B cell (primary cell): ENCODE measurements at regions not wholly inside any gene's neighbourhood (a gene's known extent, or its start where the extent isn't known, plus 50 kb on each side); places are given as distances from the start of the nearest gene placed in this dataset.

Source experiments
- ATAC-seq: fragments of 200-7000 bp; cut with Tn5 transposase; one replicate; pipeline ENCODE4 v1.10.0; 2021; ENCODE audit warnings: low read depth, mild to moderate bottlenecking, moderate number of reproducible peaks, moderate library complexity
- CTCF ChIA-PET: fragments of 350-600 bp; sonication (Branson Sonifier 250); formaldehyde crosslinking; loops from one replicate; lab custom pipeline; 2021; ENCODE audit warnings: antibody characterized with exemption, inconsistent platforms; lab: Charles Lee
- POLR2A ChIA-PET: fragments of 350-600 bp; sonication (Branson Sonifier 250); formaldehyde crosslinking; loops from one replicate; lab custom pipeline; 2021; ENCODE audit warnings: antibody characterized with exemption; lab: Charles Lee
- DNase-seq: peaks from one replicate; pipeline ENCODE4 v3.0.0; 2013
- H2AFZ ChIP-seq: 2 replicates; pipeline ENCODE4 v1.6.1; 2012; ENCODE audit warnings: mild to moderate bottlenecking, low read depth, low read length; ENCODE audit not compliant: insufficient read depth, poor library complexity, severe bottlenecking
- H3K27ac ChIP-seq, 2 donors: 1 replicate in 1 of 2; 2 replicates in 1 of 2; pipeline ENCODE4 v1.5.1; 2012 to 2013; ENCODE audit warnings: low read length in 2 of 2, mild to moderate bottlenecking in 2 of 2, moderate library complexity in 1 of 2
- H3K27me3 ChIP-seq, 4 experiments: fragments of 200-600 bp in 1 of 4; sonication (generic) in 1 of 4; replicated peaks in 1 of 4; 1 replicate in 2 of 4; 2 replicates in 2 of 4; pipeline versions ENCODE4 v1.6.1 to v1.7.0; 2013 to 2016; ENCODE audit warnings: low read length in 3 of 4, mild to moderate bottlenecking in 2 of 4, mixed read lengths in 1 of 4, moderate library complexity in 1 of 4; ENCODE audit not compliant: insufficient read depth in 4 of 4, control insufficient read depth in 3 of 4; ENCODE audit errors: control extremely low read depth in 1 of 4
- H3K36me3 ChIP-seq, 2 experiments: replicated peaks in 1 of 2; 1 replicate in 1 of 2; 2 replicates in 1 of 2; pipeline versions ENCODE4 v1.6.1 to v1.7.1; 2013; ENCODE audit warnings: low read length in 1 of 2; ENCODE audit not compliant: insufficient read depth in 2 of 2, control insufficient read depth in 1 of 2; ENCODE audit errors: control extremely low read depth in 1 of 2, extremely low read depth in 1 of 2
- H3K4me1 ChIP-seq, 2 donors: fragments of 200-600 bp in 1 of 2; sonication (generic) in 1 of 2; 1 replicate in 1 of 2; 2 replicates in 1 of 2; pipeline versions ENCODE4 v1.5.1 to v1.6.1; 2013 to 2017; ENCODE audit warnings: low read length in 2 of 2; ENCODE audit not compliant: control insufficient read depth in 2 of 2, insufficient read depth in 2 of 2
- H3K4me2 ChIP-seq: replicated peaks from 2 replicates; pipeline ENCODE3; 2012; ENCODE audit warnings: mild to moderate bottlenecking, low read depth, low read length; ENCODE audit not compliant: poor library complexity, severe bottlenecking
- H3K4me3 ChIP-seq, 5 experiments: fragments of 200-600 bp in 1 of 5; sonication (generic) in 1 of 5; 1 replicate in 3 of 5; 2 replicates in 2 of 5; pipeline versions ENCODE4 v1.5.1 to v1.7.0; 2011 to 2016; ENCODE audit warnings: low read length in 4 of 5, mild to moderate bottlenecking in 4 of 5, low read depth in 2 of 5, control low read depth in 1 of 5, moderate library complexity in 1 of 5; ENCODE audit not compliant: insufficient read depth in 1 of 5; ENCODE audit errors: control extremely low read depth in 1 of 5, extremely low read depth in 1 of 5
- H3K79me2 ChIP-seq: fragments of 200-600 bp; sonication (generic); one replicate; pipeline ENCODE4 v1.6.0; 2016; ENCODE audit warnings: low read length; ENCODE audit not compliant: control insufficient read depth, insufficient read depth
- H3K9ac ChIP-seq: fragments of 200-600 bp; sonication (generic); 2 replicates; pipeline ENCODE4 v1.6.1; 2017; ENCODE audit warnings: mild to moderate bottlenecking, low read length, moderate library complexity
- H3K9me3 ChIP-seq, 3 donors: one replicate each; pipeline versions ENCODE4 v1.6.1 to v1.7.1; 2013; ENCODE audit warnings: low read length in 2 of 3; ENCODE audit not compliant: control insufficient read depth in 2 of 3, insufficient read depth in 1 of 3; ENCODE audit errors: control extremely low read depth in 1 of 3
- H4K20me1 ChIP-seq: 2 replicates; pipeline ENCODE4 v1.6.0; 2012; ENCODE audit warnings: mild to moderate bottlenecking, low read length; ENCODE audit not compliant: insufficient read depth, control insufficient read depth, poor library complexity, severe bottlenecking
- H3K27ac Mint-ChIP-seq: one replicate; pipeline ENCODE4 v1.8.0; 2021; ENCODE audit warnings: mixed read lengths
- H3K27me3 Mint-ChIP-seq: one replicate; pipeline ENCODE4 v1.8.0; 2021; ENCODE audit warnings: mixed read lengths
- H3K4me1 Mint-ChIP-seq: one replicate; pipeline ENCODE4 v1.8.0; 2021; ENCODE audit warnings: mixed read lengths
- H3K4me3 Mint-ChIP-seq: one replicate; pipeline ENCODE4 v1.8.0; 2021; ENCODE audit warnings: mixed read lengths
- H3K9me3 Mint-ChIP-seq: one replicate; pipeline ENCODE4 v1.8.0; 2022; ENCODE audit warnings: mixed read lengths; ENCODE audit not compliant: insufficient read depth
- CTCF ChIP-seq: fragments of 200-600 bp; IDR thresholded peaks from one replicate; pipeline ENCODE4 v1.8.0; 2022; ENCODE audit warnings: antibody characterized with exemption, mild to moderate bottlenecking
- EZH2 ChIP-seq: IDR thresholded peaks from 2 replicates; pipeline ENCODE4 v1.6.1; 2012; ENCODE audit warnings: borderline replicate concordance, low read depth, mild to moderate bottlenecking, moderate library complexity, low read length; ENCODE audit not compliant: insufficient read depth, poor library complexity, severe bottlenecking
- WGBS: methylation state at CpG from one replicate; pipeline ENCODE4 v1.1.5; 2013; ENCODE audit warnings: missing lambda C conversion rate; ENCODE audit not compliant: insufficient coverage; 5-methylcytosine and 5-hydroxymethylcytosine counted together
- intact Hi-C: fragments of 100-400 bp; cut with micrococcal nuclease; formaldehyde crosslinking; loops from one replicate; pipeline ENCODE4 v1.10.0; 2022

DNA sequence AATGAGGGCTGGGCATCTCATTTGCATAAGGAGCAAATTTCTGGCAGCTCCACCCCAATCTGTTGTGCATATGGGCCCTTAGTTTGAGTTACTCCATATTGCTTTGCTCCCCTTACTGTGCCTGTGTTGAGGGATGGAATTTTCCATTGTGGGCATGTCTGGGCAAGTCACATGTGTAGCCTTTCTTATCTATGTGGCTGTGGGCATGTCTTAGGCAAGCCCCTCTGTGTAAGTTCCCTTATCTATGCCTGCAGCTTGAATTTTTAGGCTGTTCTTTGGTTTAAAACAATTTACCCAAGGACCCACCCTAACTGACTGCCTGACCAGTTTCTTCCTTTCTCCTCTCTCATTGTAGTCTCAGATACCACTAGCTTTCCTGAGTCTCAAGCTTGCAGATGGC, 405.7 kb upstream of the NCAM2 start:
- no peaks in the 10 kb centered on the region for H3K79me2 ChIP-seq
- TF ChIP-seq CTCF (no peak), EZH2 (no peak)

DNA sequence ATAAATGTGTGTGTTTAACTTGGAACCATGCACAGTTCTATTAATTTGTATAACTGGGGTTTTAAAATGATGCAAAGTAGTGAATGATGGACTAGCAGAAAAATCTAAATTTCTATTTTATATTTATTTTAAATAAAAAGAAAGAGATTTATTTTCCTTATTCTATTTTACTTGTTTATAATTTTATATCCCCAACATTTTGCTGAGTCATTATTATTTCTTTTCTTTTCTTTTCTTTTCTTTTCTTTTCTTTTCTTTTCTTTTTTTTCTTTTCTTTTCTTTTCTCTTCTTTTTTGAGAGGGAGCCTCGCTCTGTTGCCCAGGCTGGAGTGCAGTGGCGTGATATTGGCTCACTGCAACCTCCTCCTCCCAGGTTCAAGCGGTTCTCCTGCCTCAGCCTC, 395.0 kb upstream of the NCAM2 start:
- Mint-ChIP-seq H3K4me3 (no peak overlapping the region), H3K27ac (no peak overlapping the region), H3K27me3 (no peaks in the 10 kb centered on the region), H3K9me3 (peaks cover 8% of the 10 kb centered on the region), H3K4me1 (no peaks in the 10 kb centered on the region)
- Histone ChIP-seq H3K9me3 (peaks cover 0 to 7% (median 2%) of the 10 kb centered on the region in 3 donors), H3K4me3 (no peak overlapping the region), H3K27me3 (no peaks in the 10 kb centered on the region), H2AFZ (no peak overlapping the region), H3K4me1 (no peaks in the 10 kb centered on the region), H3K79me2 (no peaks in the 10 kb centered on the region), H3K9ac (no peak overlapping the region), H4K20me1 (no peaks in the 10 kb centered on the region), H3K4me2 (no peak overlapping the region), H3K36me3 (no peaks in the 10 kb centered on the region), H3K27ac (no peak overlapping the region)
- ATAC-seq (no peak), DNase-seq (no peak)
- ChIA-PET POLR2A (no interaction called here), CTCF (no interaction called here)
- TF ChIP-seq EZH2 (no peak), CTCF (no peak)
- intact Hi-C loops = no loop called here
- 100% methylated on average over 2 of the region's 3 CpGs for WGBS

More for the DNA sequence above, 405.7 kb upstream of the NCAM2 start:
- Histone ChIP-seq H3K9ac (no peak overlapping the region), H4K20me1 (no peaks in the 10 kb centered on the region), H3K27me3 (no peaks in the 10 kb centered on the region), H3K4me1 (no peaks in the 10 kb centered on the region), H3K36me3 (no peaks in the 10 kb centered on the region), H3K4me2 (no peak overlapping the region), H2AFZ (no peak overlapping the region), H3K4me3 (no peak overlapping the region), H3K27ac (no peak overlapping the region), H3K9me3 (peaks cover 0 to 4% (median 1%) of the 10 kb centered on the region in 3 donors)
- no peaks in the 10 kb centered on the region for H3K4me1 Mint-ChIP-seq
- ATAC-seq (no peak), DNase-seq (no peak)
- intact Hi-C loops = no loop called here
- no peak overlapping the region for H3K27ac Mint-ChIP-seq
- no peak overlapping the region for H3K4me3 Mint-ChIP-seq
- ChIA-PET POLR2A (no interaction called here), CTCF (no interaction called here)
- H3K9me3 Mint-ChIP-seq = no peaks in the 10 kb centered on the region
- no peaks in the 10 kb centered on the region for H3K27me3 Mint-ChIP-seq
